Suprapubic skin (tissue), 3 donors: ENCODE measurements at regions not wholly inside any gene's neighbourhood (a gene's known extent, or its start where the extent isn't known, plus 50 kb on each side); places are given as distances from the start of the nearest gene placed in this dataset.

Experiments
- CTCF ChIP-seq, 2 donors: fragments of 200-600 bp in 1 of 2; fragments of 450-650 bp in 1 of 2; sonication (generic) in 1 of 2; IDR thresholded peaks; one replicate each; pipeline ENCODE4 v1.5.1; 2016 to 2019; ENCODE audit warnings: antibody characterized with exemption in 2 of 2, mild to moderate bottlenecking in 1 of 2, moderate library complexity in 1 of 2
- POLR2AphosphoS5 ChIP-seq, 3 donors: sonication (generic); formaldehyde crosslinking; IDR thresholded peaks; one replicate each; pipeline ENCODE4 v1.6.1; 2017; ENCODE audit warnings: antibody characterized with exemption in 3 of 3

DNA sequence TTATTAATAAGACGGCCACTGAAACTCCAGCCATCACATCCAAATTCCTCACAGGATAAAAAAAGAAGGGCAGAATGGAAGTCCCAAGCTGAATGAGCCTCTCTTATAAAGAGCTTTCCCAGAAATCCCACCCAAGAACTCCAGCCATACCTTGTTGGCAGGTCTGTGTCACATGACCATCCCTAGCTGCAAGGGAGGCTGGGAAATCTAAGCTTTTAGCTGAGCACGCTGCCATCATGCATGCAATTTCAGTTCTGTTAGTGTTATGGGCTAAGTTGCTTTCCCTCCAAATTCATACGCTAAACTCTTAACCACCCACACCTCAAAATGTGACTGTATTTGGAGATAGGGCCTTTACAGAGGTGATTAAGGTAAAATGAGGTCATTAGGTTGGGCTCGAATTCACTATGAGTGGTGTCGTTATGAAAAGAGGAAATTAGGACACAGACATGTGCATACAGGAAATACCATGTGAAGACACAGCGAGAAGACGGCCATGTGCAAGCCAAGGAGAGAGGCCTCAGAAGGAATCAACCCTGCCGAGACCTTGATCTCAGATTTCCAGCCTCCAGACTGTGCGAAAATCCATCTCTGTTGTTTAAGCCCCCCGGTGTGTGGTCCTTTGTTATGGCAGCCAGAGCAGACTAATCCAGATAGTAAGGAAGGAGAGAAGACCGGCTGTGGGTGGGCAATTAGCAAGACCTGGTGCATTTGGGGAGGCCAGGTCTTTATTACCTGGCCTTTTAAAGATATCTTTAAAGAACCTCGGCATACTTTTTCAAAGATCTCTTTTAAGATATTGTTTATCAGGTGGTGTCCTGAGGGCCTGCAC is 317.6 kb downstream of the BCOR start:
- TF ChIP-seq CTCF (IDR thresholded peaks at IDR 0.05) (no peak), POLR2AphosphoS5 (IDR thresholded peaks at IDR 0.05) (no peak)
